Mesodermal cell (in vitro differentiated cells): ENCODE measurements at regions not wholly inside any gene's neighbourhood (a gene's known extent, or its start where the extent isn't known, plus 50 kb on each side); places are given as distances from the start of the nearest gene placed in this dataset.

Source experiments
- H3K27ac ChIP-seq: 2 replicates; pipeline ENCODE4 v1.7.0; 2013; ENCODE audit warnings: mild to moderate bottlenecking, low read depth, low read length, moderate library complexity; ENCODE audit not compliant: severe bottlenecking
- H3K36me3 ChIP-seq: 2 replicates; pipeline ENCODE4 v1.7.1; 2013; ENCODE audit warnings: mild to moderate bottlenecking, low read length, moderate library complexity; ENCODE audit not compliant: control insufficient read depth, insufficient read depth
- H3K4me1 ChIP-seq: one replicate; pipeline ENCODE4 v1.7.1; 2013; ENCODE audit warnings: mild to moderate bottlenecking, low read length; ENCODE audit not compliant: insufficient read depth, control insufficient read depth, poor library complexity, severe bottlenecking
- H3K4me3 ChIP-seq: 2 replicates; pipeline ENCODE4 v1.7.0; 2013; ENCODE audit warnings: low read length, control low read depth, mild to moderate bottlenecking; ENCODE audit not compliant: insufficient read depth, poor library complexity, severe bottlenecking; ENCODE audit errors: extremely low read depth
- H3K9me3 ChIP-seq: 2 replicates; pipeline ENCODE4 v1.7.1; 2013; ENCODE audit warnings: mild to moderate bottlenecking, low read length, moderate library complexity; ENCODE audit not compliant: control insufficient read depth
- WGBS, 2 experiments: methylation state at CpG; one replicate each; pipeline ENCODE4 v1.1.5; 2013; ENCODE audit warnings: missing lambda C conversion rate in 2 of 2; ENCODE audit not compliant: insufficient coverage in 2 of 2; 5-methylcytosine and 5-hydroxymethylcytosine counted together

DNA sequence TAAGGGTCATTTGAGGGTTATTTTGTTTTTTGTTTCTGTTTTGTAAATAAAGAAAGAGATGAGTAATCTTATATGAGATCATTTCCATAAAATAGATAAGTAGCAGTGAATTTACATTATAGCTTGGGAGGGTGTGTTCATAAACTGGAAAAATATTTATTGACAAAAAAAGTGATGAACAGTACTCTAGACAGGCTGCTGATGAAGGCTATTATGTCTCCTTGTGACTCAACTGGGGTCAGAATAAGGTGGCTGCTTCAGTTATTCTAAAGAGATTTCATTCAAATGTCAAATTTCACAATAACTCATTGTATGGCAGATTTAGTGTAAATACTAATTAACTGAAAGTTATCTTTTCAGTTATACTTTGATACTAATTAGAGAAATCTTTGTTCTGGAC lies 251.1 kb upstream of the CMC1 start:
- Histone ChIP-seq H3K9me3 (no peaks in the 10 kb centered on the region), H3K4me3 (no peak overlapping the region), H3K36me3 (no peaks in the 10 kb centered on the region), H3K27ac (no peak overlapping the region), H3K4me1 (no peaks in the 10 kb centered on the region)

GRCh38 chr3:27990837-27991236 lies 250.6 kb upstream of the CMC1 start:
- Histone ChIP-seq H3K9me3 (no peaks in the 10 kb centered on the region), H3K27ac (no peak overlapping the region), H3K36me3 (no peaks in the 10 kb centered on the region), H3K4me1 (no peaks in the 10 kb centered on the region), H3K4me3 (no peak overlapping the region)

GRCh38 chr3:27993051-27993450 lies 248.4 kb upstream of the CMC1 start:
- Histone ChIP-seq H3K27ac (no peak overlapping the region), H3K36me3 (no peaks in the 10 kb centered on the region), H3K4me1 (no peaks in the 10 kb centered on the region), H3K4me3 (no peak overlapping the region), H3K9me3 (no peaks in the 10 kb centered on the region)
- WGBS, 2 experiments, result no CpG with 5 or more reads among the region's 2 CpGs

DNA sequence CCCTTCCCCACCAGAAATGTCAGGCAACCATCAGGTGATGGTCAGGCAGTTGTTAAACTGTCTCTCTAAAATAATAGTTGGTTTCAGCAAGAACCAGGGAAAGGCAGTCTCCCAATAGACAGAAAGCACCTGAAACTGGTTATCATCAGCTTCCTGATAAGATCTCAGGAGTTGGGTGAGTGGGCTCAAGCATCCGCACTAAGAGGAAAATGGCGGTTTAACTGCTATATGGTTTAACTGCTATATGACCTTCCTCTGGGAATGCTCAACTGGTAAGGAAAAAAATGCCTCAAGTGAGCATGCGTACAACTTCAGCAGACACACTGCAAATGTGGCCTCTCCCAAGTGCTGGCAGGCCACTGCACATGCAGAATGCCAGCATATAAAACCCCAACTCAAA lies 240.8 kb upstream of the CMC1 start:
- no peak overlapping the region for H3K27ac ChIP-seq
- no peak overlapping the region for H3K4me3 ChIP-seq
- H3K36me3 ChIP-seq, result no peaks in the 10 kb centered on the region
- no peaks in the 10 kb centered on the region for H3K9me3 ChIP-seq
- H3K4me1 ChIP-seq, result no peaks in the 10 kb centered on the region
- WGBS, 2 experiments, result 89% methylated on average over 3 of the region's 3 CpGs

DNA sequence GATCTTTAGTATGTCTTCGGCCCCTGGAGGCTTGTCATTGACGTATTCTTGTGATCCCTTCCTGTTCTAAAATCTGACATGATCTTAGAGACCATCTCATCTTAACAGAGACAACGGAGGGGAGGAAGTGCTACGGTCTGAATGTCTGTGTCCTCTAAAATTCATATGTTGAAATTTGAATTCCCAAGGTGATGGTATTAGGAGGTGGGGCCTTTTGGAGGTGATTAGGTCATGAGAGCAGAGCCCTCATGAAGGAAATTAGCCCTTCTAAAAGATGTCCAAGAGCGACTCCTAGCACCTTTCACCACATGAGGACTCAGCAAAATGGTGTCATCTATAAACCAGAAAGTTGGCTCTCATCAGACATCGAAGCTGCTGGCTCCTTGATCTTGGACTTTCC lies 233.2 kb upstream of the CMC1 start:
- Histone ChIP-seq H3K4me3 (no peak overlapping the region), H3K4me1 (no peaks in the 10 kb centered on the region), H3K9me3 (no peaks in the 10 kb centered on the region), H3K36me3 (no peaks in the 10 kb centered on the region), H3K27ac (no peak overlapping the region)
- WGBS, 2 experiments, result 73 to 96% methylated on average over 3 to 4 of the region's 6 CpGs

- no peaks in the 10 kb centered on the region for H3K4me1 ChIP-seq
- H3K36me3 ChIP-seq, result no peaks in the 10 kb centered on the region
- no peaks in the 10 kb centered on the region for H3K9me3 ChIP-seq
- H3K4me3 ChIP-seq, result no peak overlapping the region
- H3K27ac ChIP-seq, result no peak overlapping the region
Observed at GRCh38 chr3:28012830-28013229, 228.6 kb upstream of the CMC1 start.

DNA sequence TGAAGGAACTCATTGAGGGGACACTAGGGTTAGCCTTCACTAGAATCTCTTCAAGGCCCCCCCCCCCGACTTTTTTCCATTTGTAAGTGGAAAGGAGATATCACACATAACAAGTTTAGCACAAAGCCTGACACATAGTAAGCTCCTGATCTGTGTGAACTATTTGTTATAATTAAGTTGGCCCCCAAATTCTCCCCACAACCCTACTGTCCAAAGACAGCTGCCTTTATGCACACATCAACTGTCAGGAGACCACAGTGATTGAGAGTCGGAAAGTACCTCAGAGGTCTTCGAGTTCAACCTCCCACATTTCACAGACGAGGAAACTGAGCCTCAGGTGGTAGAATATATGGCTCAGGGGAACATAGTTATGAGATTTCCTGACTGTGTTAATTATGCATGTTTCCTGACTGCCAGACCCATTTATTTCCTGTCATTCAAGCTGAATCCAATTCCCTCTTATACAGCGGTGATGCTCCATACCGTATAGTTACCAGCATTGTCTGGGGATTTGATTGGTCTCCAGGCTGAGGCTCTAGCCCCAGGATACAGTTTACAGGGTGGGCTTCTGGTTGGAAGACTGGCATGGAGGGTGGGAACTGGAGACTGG lies 227.4 kb upstream of the CMC1 start:
- Histone ChIP-seq H3K4me3 (no peak overlapping the region), H3K27ac (no peak overlapping the region), H3K9me3 (no peaks in the 10 kb centered on the region), H3K36me3 (no peaks in the 10 kb centered on the region), H3K4me1 (no peaks in the 10 kb centered on the region)
- WGBS, 2 experiments, result 60 to 100% methylated on average over 1 to 2 of the region's 6 CpGs

DNA sequence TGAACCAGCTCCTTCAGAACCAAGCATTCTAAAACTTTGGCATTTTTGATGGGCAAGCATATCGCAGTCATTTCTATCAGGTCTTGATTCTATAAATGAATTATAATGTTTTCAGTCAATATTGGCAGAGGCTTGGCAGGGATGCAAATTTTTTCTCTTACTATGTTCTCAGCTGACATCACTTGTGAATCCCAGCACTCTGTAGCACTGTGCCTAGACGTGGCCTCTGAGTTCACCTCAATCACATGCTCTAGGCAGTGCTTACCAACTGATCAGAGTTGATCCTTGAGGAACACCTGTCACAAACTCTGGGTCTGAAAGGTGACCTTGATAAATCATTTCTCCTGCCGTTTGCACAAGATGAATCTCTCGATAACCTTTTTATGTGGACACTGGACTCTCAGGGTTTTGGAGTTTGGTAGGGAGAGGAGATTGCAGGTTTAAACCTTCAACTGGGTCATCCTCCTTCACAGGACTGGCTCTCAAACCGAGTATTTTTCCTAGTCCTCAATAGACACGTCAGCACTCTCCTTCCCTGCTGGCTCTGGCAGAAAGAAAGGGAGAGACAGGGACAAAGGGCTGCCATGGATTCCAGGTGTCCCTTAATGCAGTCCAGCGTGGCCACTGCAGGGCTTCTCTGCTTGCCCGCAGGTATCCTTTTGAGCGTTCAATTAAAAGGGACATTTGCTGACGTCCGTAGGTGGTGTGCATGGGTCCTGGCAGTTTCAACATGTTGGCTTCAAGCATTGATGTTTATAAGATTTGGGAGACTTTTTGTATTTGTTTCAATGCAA lies 222.3 kb upstream of the CMC1 start:
- Histone ChIP-seq H3K36me3 (no peaks in the 10 kb centered on the region), H3K27ac (no peak overlapping the region), H3K4me3 (no peak overlapping the region), H3K4me1 (no peaks in the 10 kb centered on the region), H3K9me3 (no peaks in the 10 kb centered on the region)
- 81 to 88% methylated on average over 6 to 9 of the region's 11 CpGs for WGBS, 2 experiments

GRCh38 chr3:28019740-28020139 lies 221.7 kb upstream of the CMC1 start:
- Histone ChIP-seq H3K4me1 (no peaks in the 10 kb centered on the region), H3K36me3 (no peaks in the 10 kb centered on the region), H3K27ac (no peak overlapping the region), H3K9me3 (no peaks in the 10 kb centered on the region), H3K4me3 (no peak overlapping the region)

- 80 to 100% methylated on average over 2 to 3 of the region's 3 CpGs for WGBS, 2 experiments
- H3K4me3 ChIP-seq, result no peak overlapping the region
- H3K9me3 ChIP-seq, result peaks cover 4% of the 10 kb centered on the region
- no peaks in the 10 kb centered on the region for H3K4me1 ChIP-seq
- H3K36me3 ChIP-seq, result no peaks in the 10 kb centered on the region
- H3K27ac ChIP-seq, result no peak overlapping the region
Observed at GRCh38 chr3:28022916-28023315, 218.5 kb upstream of the CMC1 start.

DNA sequence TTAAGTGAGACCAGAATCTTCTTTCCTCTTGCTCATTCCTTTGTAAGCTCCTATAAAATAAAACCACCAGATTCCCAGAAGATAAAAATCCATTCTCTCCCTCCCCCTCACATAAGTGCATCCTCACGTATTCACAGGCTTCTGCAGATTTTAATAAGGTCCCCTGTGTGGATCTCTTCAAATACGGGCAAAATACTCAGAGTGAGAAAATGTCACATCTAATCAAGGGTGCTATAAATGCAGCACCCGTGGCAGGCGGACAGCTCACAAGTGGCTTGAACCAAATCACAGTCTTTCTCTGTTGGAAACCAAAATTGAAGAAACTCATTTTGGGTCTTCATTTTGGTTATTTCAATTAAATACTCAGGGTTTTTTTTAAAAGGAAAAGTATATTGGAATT lies 212.9 kb upstream of the CMC1 start:
- no peaks in the 10 kb centered on the region for H3K36me3 ChIP-seq
- peaks cover 10% of the 10 kb centered on the region for H3K9me3 ChIP-seq
- 77 to 87% methylated on average over 3 to 4 of the region's 4 CpGs for WGBS, 2 experiments
- H3K27ac ChIP-seq, result no peak overlapping the region
- no peaks in the 10 kb centered on the region for H3K4me1 ChIP-seq
- H3K4me3 ChIP-seq, result no peak overlapping the region
